H1 (cell line): ENCODE measurements at regions not wholly inside any gene's neighbourhood (a gene's known extent, or its start where the extent isn't known, plus 50 kb on each side); places are given as distances from the start of the nearest gene placed in this dataset.

Experiments
- CTBP2 ChIP-seq: IDR thresholded peaks from 2 replicates; pipeline ENCODE4 v1.7.0; 2011; ENCODE audit warnings: borderline replicate concordance, mild to moderate bottlenecking, moderate library complexity, mixed read lengths, low read length; ENCODE audit not compliant: insufficient read depth, insufficient read length
- MAFK ChIP-seq: IDR thresholded peaks from 2 replicates; pipeline ENCODE4 v1.6.1; 2012; ENCODE audit warnings: low read depth, mild to moderate bottlenecking, improper control_type of control experiment, low read length
- PHF8 ChIP-seq: fragments of 200-600 bp; sonication (generic); conservative IDR thresholded peaks from 2 replicates; pipeline ENCODE4 v1.7.1; 2012; ENCODE audit warnings: low read depth, mild to moderate bottlenecking, inconsistent platforms, low read length, moderate library complexity
- RBBP5 ChIP-seq: IDR thresholded peaks from 2 replicates; pipeline ENCODE4 v1.7.1; 2012; ENCODE audit warnings: low read depth, mild to moderate bottlenecking, inconsistent platforms, low read length, moderate library complexity, borderline replicate concordance
- RNF2 ChIP-seq: fragments of 200-900, 300-1000 bp; sonication (generic); IDR thresholded peaks from 2 replicates; pipeline ENCODE4 v1.7.1; 2016; ENCODE audit warnings: borderline replicate concordance, low read depth, mild to moderate bottlenecking, antibody characterized with exemption, low read length; ENCODE audit not compliant: poor library complexity, severe bottlenecking; ENCODE audit errors: missing control alignments
- SIRT6 ChIP-seq: IDR thresholded peaks from one replicate; pipeline ENCODE4 v1.7.1; 2012; ENCODE audit warnings: low read length, inconsistent platforms
- SIX5 ChIP-seq: IDR thresholded peaks from 2 replicates; pipeline ENCODE4 v1.6.1; 2011; ENCODE audit warnings: mild to moderate bottlenecking, low read depth, low read length
- SP2 ChIP-seq: IDR thresholded peaks from 2 replicates; pipeline ENCODE4 v1.6.1; 2012; ENCODE audit warnings: mild to moderate bottlenecking, low read length, inconsistent platforms
- TAF1 ChIP-seq: IDR thresholded peaks from 2 replicates; pipeline ENCODE4 v1.6.1; 2011; ENCODE audit warnings: mild to moderate bottlenecking, low read depth, low read length
- TF ChIP-seq, protein P1 (sequence below): fragments of 300-600 bp; sonication (generic); IDR thresholded peaks from 2 replicates; pipeline ENCODE4 v1.7.1; 2012; ENCODE audit warnings: low read length, moderate library complexity, mild to moderate bottlenecking, inconsistent platforms; ENCODE audit not compliant: insufficient replicate concordance

DNA sequence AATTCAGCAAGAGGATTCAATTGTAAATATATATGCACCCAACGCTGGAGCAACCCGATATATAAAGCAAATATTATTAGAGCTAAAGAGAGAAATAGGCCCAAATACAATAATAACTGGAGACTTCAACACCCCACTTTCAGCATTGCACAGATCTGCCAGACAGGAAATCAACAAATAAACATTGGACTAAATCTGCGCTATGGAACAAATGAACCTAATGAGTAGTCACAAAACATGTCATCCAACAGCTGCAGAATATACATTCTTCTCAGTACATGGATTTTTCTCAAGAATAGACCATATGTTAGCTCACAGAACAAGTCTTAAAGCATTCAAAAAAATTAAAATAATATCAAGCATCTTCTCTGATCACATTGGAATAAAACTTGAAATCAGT, 86.1 kb upstream of the SLC1A1 start (continued):
- TF ChIP-seq RNF2 (no peak), SP2 (no peak), SIRT6 (no peak), PHF8 (no peak), RBBP5 (no peak), CTBP2 (no peak), MAFK (no peak), TAF1 (no peak), SIX5 (no peak)
- TF ChIP-seq, protein P1, sequence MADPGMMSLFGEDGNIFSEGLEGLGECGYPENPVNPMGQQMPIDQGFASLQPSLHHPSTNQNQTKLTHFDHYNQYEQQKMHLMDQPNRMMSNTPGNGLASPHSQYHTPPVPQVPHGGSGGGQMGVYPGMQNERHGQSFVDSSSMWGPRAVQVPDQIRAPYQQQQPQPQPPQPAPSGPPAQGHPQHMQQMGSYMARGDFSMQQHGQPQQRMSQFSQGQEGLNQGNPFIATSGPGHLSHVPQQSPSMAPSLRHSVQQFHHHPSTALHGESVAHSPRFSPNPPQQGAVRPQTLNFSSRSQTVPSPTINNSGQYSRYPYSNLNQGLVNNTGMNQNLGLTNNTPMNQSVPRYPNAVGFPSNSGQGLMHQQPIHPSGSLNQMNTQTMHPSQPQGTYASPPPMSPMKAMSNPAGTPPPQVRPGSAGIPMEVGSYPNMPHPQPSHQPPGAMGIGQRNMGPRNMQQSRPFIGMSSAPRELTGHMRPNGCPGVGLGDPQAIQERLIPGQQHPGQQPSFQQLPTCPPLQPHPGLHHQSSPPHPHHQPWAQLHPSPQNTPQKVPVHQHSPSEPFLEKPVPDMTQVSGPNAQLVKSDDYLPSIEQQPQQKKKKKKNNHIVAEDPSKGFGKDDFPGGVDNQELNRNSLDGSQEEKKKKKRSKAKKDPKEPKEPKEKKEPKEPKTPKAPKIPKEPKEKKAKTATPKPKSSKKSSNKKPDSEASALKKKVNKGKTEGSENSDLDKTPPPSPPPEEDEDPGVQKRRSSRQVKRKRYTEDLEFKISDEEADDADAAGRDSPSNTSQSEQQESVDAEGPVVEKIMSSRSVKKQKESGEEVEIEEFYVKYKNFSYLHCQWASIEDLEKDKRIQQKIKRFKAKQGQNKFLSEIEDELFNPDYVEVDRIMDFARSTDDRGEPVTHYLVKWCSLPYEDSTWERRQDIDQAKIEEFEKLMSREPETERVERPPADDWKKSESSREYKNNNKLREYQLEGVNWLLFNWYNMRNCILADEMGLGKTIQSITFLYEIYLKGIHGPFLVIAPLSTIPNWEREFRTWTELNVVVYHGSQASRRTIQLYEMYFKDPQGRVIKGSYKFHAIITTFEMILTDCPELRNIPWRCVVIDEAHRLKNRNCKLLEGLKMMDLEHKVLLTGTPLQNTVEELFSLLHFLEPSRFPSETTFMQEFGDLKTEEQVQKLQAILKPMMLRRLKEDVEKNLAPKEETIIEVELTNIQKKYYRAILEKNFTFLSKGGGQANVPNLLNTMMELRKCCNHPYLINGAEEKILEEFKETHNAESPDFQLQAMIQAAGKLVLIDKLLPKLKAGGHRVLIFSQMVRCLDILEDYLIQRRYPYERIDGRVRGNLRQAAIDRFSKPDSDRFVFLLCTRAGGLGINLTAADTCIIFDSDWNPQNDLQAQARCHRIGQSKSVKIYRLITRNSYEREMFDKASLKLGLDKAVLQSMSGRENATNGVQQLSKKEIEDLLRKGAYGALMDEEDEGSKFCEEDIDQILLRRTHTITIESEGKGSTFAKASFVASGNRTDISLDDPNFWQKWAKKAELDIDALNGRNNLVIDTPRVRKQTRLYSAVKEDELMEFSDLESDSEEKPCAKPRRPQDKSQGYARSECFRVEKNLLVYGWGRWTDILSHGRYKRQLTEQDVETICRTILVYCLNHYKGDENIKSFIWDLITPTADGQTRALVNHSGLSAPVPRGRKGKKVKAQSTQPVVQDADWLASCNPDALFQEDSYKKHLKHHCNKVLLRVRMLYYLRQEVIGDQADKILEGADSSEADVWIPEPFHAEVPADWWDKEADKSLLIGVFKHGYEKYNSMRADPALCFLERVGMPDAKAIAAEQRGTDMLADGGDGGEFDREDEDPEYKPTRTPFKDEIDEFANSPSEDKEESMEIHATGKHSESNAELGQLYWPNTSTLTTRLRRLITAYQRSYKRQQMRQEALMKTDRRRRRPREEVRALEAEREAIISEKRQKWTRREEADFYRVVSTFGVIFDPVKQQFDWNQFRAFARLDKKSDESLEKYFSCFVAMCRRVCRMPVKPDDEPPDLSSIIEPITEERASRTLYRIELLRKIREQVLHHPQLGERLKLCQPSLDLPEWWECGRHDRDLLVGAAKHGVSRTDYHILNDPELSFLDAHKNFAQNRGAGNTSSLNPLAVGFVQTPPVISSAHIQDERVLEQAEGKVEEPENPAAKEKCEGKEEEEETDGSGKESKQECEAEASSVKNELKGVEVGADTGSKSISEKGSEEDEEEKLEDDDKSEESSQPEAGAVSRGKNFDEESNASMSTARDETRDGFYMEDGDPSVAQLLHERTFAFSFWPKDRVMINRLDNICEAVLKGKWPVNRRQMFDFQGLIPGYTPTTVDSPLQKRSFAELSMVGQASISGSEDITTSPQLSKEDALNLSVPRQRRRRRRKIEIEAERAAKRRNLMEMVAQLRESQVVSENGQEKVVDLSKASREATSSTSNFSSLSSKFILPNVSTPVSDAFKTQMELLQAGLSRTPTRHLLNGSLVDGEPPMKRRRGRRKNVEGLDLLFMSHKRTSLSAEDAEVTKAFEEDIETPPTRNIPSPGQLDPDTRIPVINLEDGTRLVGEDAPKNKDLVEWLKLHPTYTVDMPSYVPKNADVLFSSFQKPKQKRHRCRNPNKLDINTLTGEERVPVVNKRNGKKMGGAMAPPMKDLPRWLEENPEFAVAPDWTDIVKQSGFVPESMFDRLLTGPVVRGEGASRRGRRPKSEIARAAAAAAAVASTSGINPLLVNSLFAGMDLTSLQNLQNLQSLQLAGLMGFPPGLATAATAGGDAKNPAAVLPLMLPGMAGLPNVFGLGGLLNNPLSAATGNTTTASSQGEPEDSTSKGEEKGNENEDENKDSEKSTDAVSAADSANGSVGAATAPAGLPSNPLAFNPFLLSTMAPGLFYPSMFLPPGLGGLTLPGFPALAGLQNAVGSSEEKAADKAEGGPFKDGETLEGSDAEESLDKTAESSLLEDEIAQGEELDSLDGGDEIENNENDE = no peak
